ENCODE measurements at regions not wholly inside any gene's neighbourhood (a gene's known extent, or its start where the extent isn't known, plus 50 kb on each side); places are given as distances from the start of the nearest gene placed in this dataset.

GRCh38 chr5:143870362-143870761 lies 58.4 kb downstream of the HMHB1 start:
- intact Hi-C loops (cut with micrococcal nuclease), result no loop called here

GRCh38 chr5:143870871-143871632 lies 59.1 kb downstream of the HMHB1 start:
- intact Hi-C loops (cut with micrococcal nuclease), result no loop called here

GRCh38 chr5:143871672-143872071 lies 59.7 kb downstream of the HMHB1 start:
- intact Hi-C loops (cut with micrococcal nuclease), result no loop called here

GRCh38 chr5:143874312-143874711 lies 62.4 kb downstream of the HMHB1 start:
- intact Hi-C loops (cut with micrococcal nuclease), result no loop called here

- intact Hi-C loops (cut with micrococcal nuclease), result no loop called here
These were observed 65.2 kb downstream of the HMHB1 start for GRCh38 chr5:143877196-143877595.

GRCh38 chr5:143878430-143878829 lies 66.5 kb downstream of the HMHB1 start:
- intact Hi-C loops (cut with micrococcal nuclease), result no loop called here

- intact Hi-C loops (cut with micrococcal nuclease), result no loop called here
These were observed 67.7 kb downstream of the HMHB1 start for GRCh38 chr5:143879646-143880045.

- intact Hi-C loops (cut with micrococcal nuclease), result no loop called here
These were observed 68.2 kb downstream of the HMHB1 start for GRCh38 chr5:143880178-143880577.

- intact Hi-C loops (cut with micrococcal nuclease), result no loop called here
These were observed 70.6 kb downstream of the HMHB1 start for GRCh38 chr5:143882520-143882919.

- intact Hi-C loops (cut with micrococcal nuclease), result no loop called here
These were observed 74.1 kb downstream of the HMHB1 start for GRCh38 chr5:143886096-143886495.

- intact Hi-C loops (cut with micrococcal nuclease), result no loop called here
These were observed 75.0 kb downstream of the HMHB1 start for GRCh38 chr5:143886651-143887638.

GRCh38 chr5:143887903-143888665 lies 76.1 kb downstream of the HMHB1 start:
- intact Hi-C loops (cut with micrococcal nuclease), result no loop called here

- intact Hi-C loops (cut with micrococcal nuclease), result no loop called here
These were observed 77.0 kb downstream of the HMHB1 start for GRCh38 chr5:143888912-143889311.

- intact Hi-C loops (cut with micrococcal nuclease), result no loop called here
These were observed 78.0 kb downstream of the HMHB1 start for GRCh38 chr5:143889986-143890385.

- intact Hi-C loops (cut with micrococcal nuclease), result no loop called here
These were observed 78.5 kb downstream of the HMHB1 start for GRCh38 chr5:143890487-143890886.

GRCh38 chr5:143892271-143892670 lies 80.3 kb downstream of the HMHB1 start:
- intact Hi-C loops (cut with micrococcal nuclease), result no loop called here

GRCh38 chr5:143892908-143893307 lies 80.9 kb downstream of the HMHB1 start:
- intact Hi-C loops (cut with micrococcal nuclease), result no loop called here

- intact Hi-C loops (cut with micrococcal nuclease), result no loop called here
These were observed 81.7 kb downstream of the HMHB1 start for GRCh38 chr5:143893638-143894037.

GRCh38 chr5:143896516-143896915 lies 84.6 kb downstream of the HMHB1 start:
- intact Hi-C loops (cut with micrococcal nuclease), result loop anchor here (5.0 kb wide), 1 partner anchor 889 kb away; no protein-coding TSS in a partner anchor

GRCh38 chr5:143896966-143897365 lies 85.0 kb downstream of the HMHB1 start:
- intact Hi-C loops (cut with micrococcal nuclease), result loop anchor here (5.0 kb wide), 1 partner anchor 890 kb away; no protein-coding TSS in a partner anchor

GRCh38 chr5:143898381-143898780 lies 86.4 kb downstream of the HMHB1 start:
- intact Hi-C loops (cut with micrococcal nuclease), result loop anchor here (2.0 to 5.0 kb wide), 3 partner anchors 70 to 891 kb away; no protein-coding TSS in a partner anchor

All from T-helper 1 cell treated with Interleukin-12 subunit alpha and Interleukin-12 subunit beta and Interleukin-4 antibody, amounts not matched to agents 30 ng/mL and 1 ng/mL, for 36 hours (primary cell).